CD14-positive monocyte (primary cell): ENCODE measurements at regions not wholly inside any gene's neighbourhood (a gene's known extent, or its start where the extent isn't known, plus 50 kb on each side); places are given as distances from the start of the nearest gene placed in this dataset.

Experiments
- DNase-seq, 3 donors: peaks; one replicate each; pipeline ENCODE4 v3.0.0-alpha.2; 2011 to 2022
- H2AFZ ChIP-seq: 2 replicates; pipeline ENCODE4 v1.6.0; 2012; ENCODE audit warnings: mild to moderate bottlenecking, low read depth, low read length, inconsistent platforms; ENCODE audit not compliant: insufficient read depth, poor library complexity, severe bottlenecking
- H3K27ac ChIP-seq, 2 donors: 1 replicate in 1 of 2; 2 replicates in 1 of 2; pipeline ENCODE4 v1.5.1; 2012 to 2013; ENCODE audit warnings: low read length in 2 of 2, control low read depth in 1 of 2, inconsistent platforms in 1 of 2, low read depth in 1 of 2, mild to moderate bottlenecking in 1 of 2
- H3K27me3 ChIP-seq, 2 donors: one replicate each; pipeline versions ENCODE4 v1.6.0 to v1.6.1; 2011 to 2013; ENCODE audit warnings: low read length in 2 of 2; ENCODE audit not compliant: control insufficient read depth in 2 of 2, insufficient read depth in 2 of 2
- H3K36me3 ChIP-seq, 2 donors: replicated peaks in 1 of 2; 1 replicate in 1 of 2; 2 replicates in 1 of 2; pipeline versions ENCODE4 v1.5.1 to v1.6.1; 2012 to 2013; ENCODE audit warnings: low read length in 2 of 2, control low read depth in 1 of 2, inconsistent platforms in 1 of 2, mild to moderate bottlenecking in 1 of 2; ENCODE audit not compliant: insufficient read depth in 2 of 2, control insufficient read depth in 1 of 2
- H3K4me1 ChIP-seq, 2 donors: 1 replicate in 1 of 2; 2 replicates in 1 of 2; pipeline versions ENCODE4 v1.5.1 to v1.6.1; 2012 to 2013; ENCODE audit warnings: low read length in 2 of 2, control low read depth in 1 of 2, inconsistent platforms in 1 of 2, mild to moderate bottlenecking in 1 of 2, moderate library complexity in 1 of 2; ENCODE audit not compliant: insufficient read depth in 2 of 2, control insufficient read depth in 1 of 2
- H3K4me2 ChIP-seq: replicated peaks from 2 replicates; pipeline ENCODE3; 2012; ENCODE audit warnings: low read length, moderate library complexity, mild to moderate bottlenecking; ENCODE audit not compliant: poor library complexity, severe bottlenecking; ENCODE audit errors: extremely low read depth
- H3K4me3 ChIP-seq, 3 experiments: fragments of 200-600 bp in 1 of 3; sonication (generic) in 1 of 3; replicated peaks in 1 of 3; 1 replicate in 2 of 3; 2 replicates in 1 of 3; pipeline ENCODE4 v1.5.1; 2011 to 2013; ENCODE audit warnings: low read length in 3 of 3, mild to moderate bottlenecking in 3 of 3, control low read depth in 2 of 3, low read depth in 2 of 3, inconsistent platforms in 1 of 3, moderate library complexity in 1 of 3
- H3K79me2 ChIP-seq: 2 replicates; pipeline ENCODE4 v1.6.0; 2012; ENCODE audit warnings: mild to moderate bottlenecking, control low read depth, inconsistent platforms, low read length, moderate library complexity; ENCODE audit not compliant: insufficient read depth
- H3K9ac ChIP-seq: 2 replicates; pipeline ENCODE4 v1.6.0; 2017; ENCODE audit warnings: low read length, mild to moderate bottlenecking; ENCODE audit not compliant: insufficient read depth, poor library complexity, severe bottlenecking
- H3K9me3 ChIP-seq, 2 donors: replicated peaks in 1 of 2; 1 replicate in 1 of 2; 2 replicates in 1 of 2; pipeline versions ENCODE4 v1.5.1 to v1.6.1; 2012 to 2013; ENCODE audit warnings: low read length in 2 of 2, control low read depth in 1 of 2; ENCODE audit not compliant: control insufficient read depth in 1 of 2, insufficient read depth in 1 of 2
- H4K20me1 ChIP-seq: 2 replicates; pipeline ENCODE4 v1.6.0; 2012; ENCODE audit warnings: mild to moderate bottlenecking, low read length, control low read depth, moderate library complexity; ENCODE audit not compliant: insufficient read depth
- H3K27ac Mint-ChIP-seq, 7 donors: one replicate each; pipeline ENCODE4 v1.8.0; 2020; ENCODE audit warnings: mild to moderate bottlenecking in 7 of 7, mixed read lengths in 7 of 7, moderate library complexity in 6 of 7, inconsistent platforms in 2 of 7
- H3K27me3 Mint-ChIP-seq, 3 donors: one replicate each; pipeline ENCODE4 v1.8.0; 2021 to 2022; ENCODE audit warnings: low read depth in 3 of 3, mild to moderate bottlenecking in 3 of 3, mixed read lengths in 3 of 3, moderate library complexity in 3 of 3, inconsistent platforms in 1 of 3
- H3K36me3 Mint-ChIP-seq, 2 donors: one replicate each; pipeline ENCODE4 v1.8.0; 2020; ENCODE audit warnings: mixed read lengths in 2 of 2, inconsistent platforms in 1 of 2, mild to moderate bottlenecking in 1 of 2
- H3K4me1 Mint-ChIP-seq: one replicate; pipeline ENCODE4 v1.8.0; 2020; ENCODE audit warnings: mild to moderate bottlenecking, mixed read lengths
- H3K4me3 Mint-ChIP-seq, 2 donors: one replicate each; pipeline ENCODE4 v1.8.0; 2020; ENCODE audit warnings: mild to moderate bottlenecking in 2 of 2, mixed read lengths in 2 of 2, moderate library complexity in 1 of 2
- H3K9me3 Mint-ChIP-seq, 7 donors: one replicate each; pipeline ENCODE4 v1.8.0; 2020 to 2022; ENCODE audit warnings: mixed read lengths in 7 of 7, mild to moderate bottlenecking in 6 of 7, moderate library complexity in 6 of 7, inconsistent platforms in 2 of 7
- CTCF ChIP-seq: fragments of 200-600 bp; IDR thresholded peaks from one replicate; pipeline ENCODE4 v1.8.0; 2022; ENCODE audit warnings: antibody characterized with exemption, mild to moderate bottlenecking
- WGBS: methylation state at CpG from one replicate; pipeline ENCODE4 v1.1.5; 2013; ENCODE audit warnings: missing lambda C conversion rate; ENCODE audit not compliant: insufficient coverage; 5-methylcytosine and 5-hydroxymethylcytosine counted together
- intact Hi-C, 2 donors: fragments of 100-400 bp; cut with micrococcal nuclease; formaldehyde crosslinking; loops; one replicate each; pipeline versions ENCODE4 v1.15.0 to v1.15.1; 2023

GRCh38 chr2:74074487-74074886 lies 73.2 kb downstream of the BOLA3 start:
- Histone ChIP-seq H3K27me3 (no peaks in the 10 kb centered on the region), H3K27ac (peak overlapping the region in 1 of 2 donors; percentile 73), H2AFZ (no peak overlapping the region), H3K4me1 (peaks cover 41 to 47% of the 10 kb centered on the region in 2 donors), H3K4me2 (no peak overlapping the region), H3K9me3 (no peaks in the 10 kb centered on the region), H3K79me2 (peaks cover 97% of the 10 kb centered on the region), H4K20me1 (peaks cover 100% of the 10 kb centered on the region), H3K4me3 (no peak overlapping the region), H3K9ac (no peak overlapping the region), H3K36me3 (peaks cover 27 to 60% of the 10 kb centered on the region in 2 donors)
- H3K4me3 Mint-ChIP-seq, result no peak overlapping the region
- 90% methylated on average over 3 of the region's 4 CpGs for WGBS
- peaks cover 64% of the 10 kb centered on the region for H3K4me1 Mint-ChIP-seq
- H3K9me3 Mint-ChIP-seq, result peaks cover 0 to 2% (median 0%) of the 10 kb centered on the region in 7 donors
- intact Hi-C loops, result loop anchor here in 1 of 2 donors (5.0 to 10.0 kb wide), 2 partner anchors 47 to 70 kb away; no protein-coding TSS in a partner anchor
- H3K27me3 Mint-ChIP-seq, result no peaks in the 10 kb centered on the region
- H3K27ac Mint-ChIP-seq, result peak overlapping the region in 2 of 7 donors; percentile 21 to 63
- H3K36me3 Mint-ChIP-seq, result peaks cover 44 to 66% of the 10 kb centered on the region in 2 donors
- DNase-seq, result no peak
- TF ChIP-seq CTCF, result no peak

GRCh38 chr2:74076074-74076470 lies 71.6 kb downstream of the BOLA3 start:
- no peak overlapping the region for H2AFZ ChIP-seq
- H3K4me2 ChIP-seq, result no peak overlapping the region
- H3K36me3 ChIP-seq, result peaks cover 28 to 55% of the 10 kb centered on the region in 2 donors
- H3K4me1 Mint-ChIP-seq, result peaks cover 67% of the 10 kb centered on the region
- no peak for TF ChIP-seq CTCF
- H3K4me3 Mint-ChIP-seq, result no peak overlapping the region
- DNase-seq, result no peak
- intact Hi-C loops, result loop anchor here in 1 of 2 donors (10.0 kb wide), 1 partner anchor 71 kb away; no protein-coding TSS in a partner anchor
- H3K9me3 ChIP-seq, result no peaks in the 10 kb centered on the region
- no peak overlapping the region for H3K27ac ChIP-seq
- H3K27ac Mint-ChIP-seq, result peak overlapping the region in 3 of 7 donors; percentile 32 to 61 (median 53)
- H3K9ac ChIP-seq, result no peak overlapping the region
- no peaks in the 10 kb centered on the region for H3K27me3 Mint-ChIP-seq
- peaks cover 43 to 65% of the 10 kb centered on the region in 2 donors for H3K36me3 Mint-ChIP-seq
- peaks cover 48 to 50% of the 10 kb centered on the region in 2 donors for H3K4me1 ChIP-seq
- no peaks in the 10 kb centered on the region for H3K27me3 ChIP-seq
- peaks cover 100% of the 10 kb centered on the region for H4K20me1 ChIP-seq
- peaks cover 88% of the 10 kb centered on the region for H3K79me2 ChIP-seq
- H3K4me3 ChIP-seq, result no peak overlapping the region
- peaks cover 0 to 2% (median 0%) of the 10 kb centered on the region in 7 donors for H3K9me3 Mint-ChIP-seq
- 100% methylated on average over 1 of the region's 1 CpG for WGBS
